ENCODE measurements at regions not wholly inside any gene's neighbourhood (a gene's known extent, or its start where the extent isn't known, plus 50 kb on each side); places are given as distances from the start of the nearest gene placed in this dataset.

DNA sequence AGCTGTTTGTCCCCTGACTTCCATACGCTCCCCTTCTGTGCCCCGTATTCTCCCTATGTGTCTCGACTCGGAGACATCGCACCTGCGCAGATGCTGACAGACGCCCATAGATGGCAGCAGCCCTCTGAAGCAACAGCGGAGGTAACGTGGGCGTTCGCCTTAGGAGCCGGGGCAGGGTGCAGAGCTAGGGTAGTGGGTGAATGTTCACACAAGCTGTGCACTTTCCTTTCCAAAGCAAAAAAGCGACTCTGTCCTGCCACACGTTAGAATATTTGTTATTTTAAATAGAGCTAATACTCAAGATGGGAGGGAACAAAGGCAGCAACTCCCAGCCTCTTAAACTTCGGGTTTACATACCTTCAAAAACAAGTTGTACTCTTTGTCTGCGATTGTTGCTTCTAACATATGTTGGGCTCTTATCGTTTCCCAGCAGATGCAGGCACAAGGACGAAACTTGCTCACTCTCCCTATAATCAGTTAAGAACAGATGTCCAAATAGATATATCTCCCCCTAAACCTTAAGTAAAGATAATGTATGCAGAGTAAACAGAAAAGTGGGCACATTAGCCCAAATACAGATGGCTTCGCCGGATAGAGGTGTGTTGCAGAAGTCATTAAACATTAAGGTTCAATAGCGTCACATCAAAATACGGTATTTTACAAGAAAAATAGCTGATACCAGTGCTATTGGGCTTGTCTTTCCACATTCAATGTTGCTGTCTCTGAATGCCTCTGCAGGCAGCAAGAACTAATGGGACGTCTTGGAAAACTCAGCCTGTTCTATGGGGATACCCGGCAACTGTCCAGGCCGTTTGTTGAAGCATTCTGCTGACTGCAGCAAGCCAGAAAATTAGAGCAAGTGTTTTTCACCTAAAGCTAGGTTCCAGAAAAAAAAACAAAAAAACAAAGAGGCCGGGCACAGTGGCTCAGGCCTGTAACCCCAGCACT, 340.3 kb upstream of the PRKCQ start:
- DNase-seq, result peak; percentile 82 to 86

DNA sequence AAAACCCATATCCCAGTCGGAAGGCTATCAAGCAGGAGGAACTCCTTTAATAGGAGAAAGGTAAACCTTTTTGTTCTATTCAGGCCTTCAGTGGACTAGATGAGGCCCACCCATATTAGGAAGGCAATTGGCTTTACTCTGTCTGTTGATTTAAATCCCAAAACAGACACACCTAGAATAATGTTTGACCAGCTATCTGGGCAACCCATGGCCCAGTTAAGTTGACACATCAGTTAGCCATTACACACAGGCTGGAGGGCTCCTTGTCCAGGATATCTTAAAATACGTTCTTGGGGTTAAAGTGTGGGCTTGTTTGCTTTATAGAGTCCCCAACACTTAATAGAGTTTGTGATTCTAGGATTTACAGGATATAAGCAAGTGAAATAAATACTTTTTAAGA, 339.0 kb upstream of the PRKCQ start:
- no peak for DNase-seq

DNA sequence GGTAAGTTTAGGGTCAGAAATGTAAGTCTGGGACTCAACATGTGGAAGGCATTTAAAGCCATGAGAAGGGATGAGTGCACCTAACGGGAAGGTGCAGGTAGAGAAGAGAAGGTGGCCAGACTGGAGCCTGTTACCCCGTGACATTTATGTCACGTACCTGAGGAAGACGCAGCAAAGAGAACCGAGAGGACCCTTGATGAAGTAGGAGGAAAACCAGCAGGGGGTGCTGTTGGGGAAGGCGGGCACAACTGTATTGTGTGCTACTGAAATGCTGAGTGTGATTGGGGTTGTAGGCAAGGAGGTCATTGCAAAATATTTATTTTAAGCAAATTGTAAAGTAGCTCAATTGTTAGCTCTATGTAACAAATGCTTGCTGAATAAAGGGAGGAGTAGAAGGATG, 338.2 kb upstream of the PRKCQ start:
- peak; percentile 67 to 76 for DNase-seq

DNA sequence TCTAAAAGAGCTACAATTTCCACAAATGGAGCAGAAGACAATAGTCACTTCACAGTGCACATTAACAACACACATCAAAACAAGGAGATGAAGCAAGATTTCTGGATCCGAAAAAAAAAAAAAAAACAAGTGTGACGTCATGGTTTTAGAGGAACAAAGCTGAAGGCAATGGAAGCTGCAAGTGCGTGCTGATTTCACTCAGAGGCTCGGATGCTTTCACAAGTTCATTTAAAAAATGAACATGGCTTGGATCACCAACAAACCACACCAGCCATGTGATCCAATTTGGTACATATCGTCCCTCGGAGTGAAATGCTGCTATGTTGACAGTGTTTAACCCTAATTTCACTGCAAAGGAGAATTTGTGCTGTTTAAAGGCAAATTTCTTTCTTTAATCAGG, 337.0 kb upstream of the PRKCQ start:
- no peak for DNase-seq

DNA sequence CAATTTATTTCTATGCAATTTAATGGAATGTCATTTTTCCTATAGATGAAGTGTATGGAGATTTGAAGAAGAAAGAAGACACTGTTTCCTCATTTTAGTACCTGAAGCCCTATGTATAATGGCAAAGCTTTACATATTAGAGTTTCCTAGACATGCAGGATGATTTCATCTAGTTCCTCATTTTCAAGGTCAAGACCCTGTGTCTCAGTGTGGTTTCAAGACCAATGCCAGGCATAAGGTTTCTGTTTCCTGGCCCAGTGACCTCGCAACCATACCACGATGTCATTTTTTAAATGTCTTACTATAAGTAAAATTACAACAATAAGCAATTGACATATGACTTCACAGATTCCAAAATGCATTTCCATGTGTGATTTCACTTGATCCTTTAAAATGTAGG, 336.5 kb upstream of the PRKCQ start:
- DNase-seq, result no peak

DNA sequence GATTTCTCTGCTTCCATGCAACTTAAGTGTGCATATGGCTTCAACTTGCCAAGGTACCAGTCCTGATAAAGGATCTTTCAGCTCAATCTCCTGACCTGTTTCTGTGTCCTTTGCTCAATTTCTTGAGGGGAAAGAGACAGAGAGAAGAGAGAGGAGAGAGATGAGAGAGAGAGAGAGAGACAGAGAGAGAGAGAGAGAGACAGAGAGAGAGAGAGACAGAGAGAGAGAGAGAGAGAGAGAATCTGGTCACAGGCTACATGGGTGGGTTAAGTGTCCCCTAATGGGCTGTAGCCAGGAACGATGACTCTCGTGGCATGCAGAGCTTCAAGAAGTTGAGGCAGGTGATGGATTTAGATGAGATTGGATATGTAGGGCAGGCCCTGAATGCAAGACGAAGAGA, 335.2 kb upstream of the PRKCQ start:
- no peak for DNase-seq

DNA sequence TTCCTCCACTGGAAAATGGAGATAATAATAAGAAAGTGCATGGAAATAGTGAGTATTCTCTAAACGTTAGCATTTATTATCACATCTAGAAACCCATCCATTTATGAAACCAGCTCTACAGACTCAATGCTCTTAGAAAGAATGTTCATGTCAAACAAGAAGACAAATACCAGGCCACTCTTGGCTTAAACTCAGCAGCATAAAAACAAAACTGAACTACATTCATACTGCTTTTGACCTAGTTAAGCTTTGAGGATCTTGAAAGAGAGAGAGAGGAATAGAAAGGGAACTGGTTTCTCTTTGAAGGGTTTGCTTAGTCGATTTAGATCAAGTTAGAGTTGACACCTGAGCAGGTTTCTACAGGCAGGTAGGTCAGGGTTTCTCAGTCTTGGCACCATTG, 332.9 kb upstream of the PRKCQ start:
- no peak for DNase-seq

DNA sequence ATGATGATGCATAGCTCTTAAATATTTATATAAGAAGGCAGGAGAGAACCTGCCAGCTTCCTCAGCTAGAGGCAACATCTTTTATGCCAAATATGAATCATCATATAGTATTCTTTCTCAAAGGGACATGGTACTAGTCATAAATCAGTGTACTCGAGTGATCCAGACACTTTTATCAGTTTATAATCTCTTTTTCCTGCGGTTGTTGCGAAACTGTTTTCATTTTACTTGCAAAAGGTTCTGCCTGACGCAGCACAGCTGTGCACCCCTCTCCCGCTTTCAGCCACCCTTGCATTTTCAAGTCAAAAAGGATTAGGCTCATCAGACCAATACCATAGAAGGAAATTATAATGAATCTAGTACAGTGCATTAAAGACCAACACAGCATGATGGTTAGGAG, 332.3 kb upstream of the PRKCQ start:
- DNase-seq, result no peak

DNA sequence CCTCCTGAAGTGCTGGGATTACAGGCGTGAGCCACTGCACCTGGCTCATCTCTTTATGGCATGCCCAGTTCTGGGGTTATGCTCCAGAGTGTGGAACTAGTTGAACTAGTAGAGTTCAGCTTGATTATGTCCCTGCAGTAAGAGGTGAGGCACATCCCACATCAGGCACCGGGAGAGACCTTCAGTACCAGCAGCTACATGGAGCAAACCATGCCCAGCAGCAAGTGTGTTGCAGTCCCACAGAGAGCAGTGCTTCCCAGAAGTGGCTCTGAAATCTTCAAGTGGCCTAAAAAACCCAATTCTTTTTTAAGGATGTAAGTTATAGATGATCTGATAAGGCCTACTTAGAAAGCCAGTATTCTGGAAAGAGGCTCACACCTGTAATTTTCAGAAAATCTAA, 331.9 kb upstream of the PRKCQ start:
- no peak for DNase-seq

DNA sequence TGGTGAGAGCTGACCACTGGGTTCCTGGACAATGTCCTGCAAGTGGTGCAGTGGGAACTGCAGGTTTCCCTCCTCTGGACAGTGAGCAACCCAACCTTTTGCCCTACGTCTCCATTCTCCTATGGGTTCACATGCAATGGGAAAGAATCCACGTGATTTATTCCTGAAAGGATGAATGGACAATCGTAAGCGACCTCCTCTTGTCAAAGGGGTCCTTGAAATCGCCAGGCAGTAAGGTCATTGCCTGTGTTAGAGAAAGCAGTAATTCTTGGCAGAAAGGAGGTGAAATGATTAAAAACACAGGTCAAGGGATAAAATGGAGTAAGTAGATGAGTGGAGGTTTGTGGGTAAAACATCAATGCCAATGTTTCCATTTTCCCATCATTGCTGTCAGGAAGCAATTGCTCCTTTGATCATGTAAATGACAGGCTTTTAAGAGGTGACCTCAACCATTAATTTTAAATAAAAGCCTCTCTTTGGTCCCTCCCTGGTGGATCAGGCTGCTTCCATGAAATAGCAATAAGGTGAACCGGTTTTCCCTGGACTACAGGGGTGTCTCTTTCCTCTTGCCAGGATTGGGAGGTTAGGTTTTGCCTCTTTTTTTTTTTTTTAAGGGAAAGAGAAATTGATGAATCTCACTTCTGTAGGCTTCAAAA, 330.0 kb upstream of the PRKCQ start:
- DNase-seq, result no peak

DNA sequence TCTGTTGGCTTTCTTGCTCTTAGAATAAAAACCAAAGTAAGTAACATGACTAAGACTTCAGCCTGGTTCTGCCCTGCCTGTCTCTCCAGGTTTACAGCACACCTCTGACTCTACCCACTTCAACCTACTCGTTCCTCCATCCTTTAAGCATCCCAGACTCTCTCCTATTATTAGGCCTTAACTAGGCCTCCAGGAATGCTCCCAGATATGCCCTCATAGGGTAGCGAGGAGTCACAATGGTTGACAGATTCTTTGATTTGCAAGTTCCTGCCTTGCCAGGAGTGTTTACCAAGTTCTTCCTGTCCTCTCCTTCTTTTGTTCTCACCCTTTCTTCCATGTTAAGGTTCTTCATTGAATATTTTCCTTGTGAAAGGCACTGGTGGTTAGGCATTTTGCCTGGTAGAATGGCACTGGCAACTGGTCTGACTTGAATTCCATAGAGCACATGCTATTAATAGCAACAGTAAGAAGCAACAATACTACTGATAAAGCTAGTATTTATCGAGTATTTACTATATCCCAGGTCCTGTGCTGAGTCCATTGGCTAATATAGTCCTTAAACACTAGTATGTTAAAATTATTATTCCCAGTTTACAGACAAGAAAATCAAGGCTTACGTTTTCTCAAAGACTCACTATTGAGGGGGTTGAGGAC, 327.9 kb upstream of the PRKCQ start:
- DNase-seq, result no peak

DNA sequence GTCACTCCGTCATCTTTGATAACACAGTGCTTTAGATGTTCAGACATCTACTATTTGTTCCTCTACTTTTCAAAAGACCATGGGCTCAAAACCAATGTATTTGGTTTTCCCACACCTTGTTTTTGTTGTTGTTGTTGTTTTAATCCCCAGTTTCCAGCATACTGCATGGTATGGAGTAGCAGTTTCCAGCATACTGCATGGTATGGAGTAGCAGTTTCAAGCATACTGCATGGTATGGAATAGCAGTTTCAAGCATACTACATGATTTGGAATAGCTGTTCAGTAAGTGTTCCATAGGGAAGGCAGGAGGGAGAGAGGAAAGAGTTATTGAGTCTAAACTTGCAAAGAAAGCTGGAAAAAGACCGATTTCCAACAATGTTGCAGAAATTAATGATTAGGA, 314.3 kb upstream of the PRKCQ start:
- DNase-seq, result no peak

DNA sequence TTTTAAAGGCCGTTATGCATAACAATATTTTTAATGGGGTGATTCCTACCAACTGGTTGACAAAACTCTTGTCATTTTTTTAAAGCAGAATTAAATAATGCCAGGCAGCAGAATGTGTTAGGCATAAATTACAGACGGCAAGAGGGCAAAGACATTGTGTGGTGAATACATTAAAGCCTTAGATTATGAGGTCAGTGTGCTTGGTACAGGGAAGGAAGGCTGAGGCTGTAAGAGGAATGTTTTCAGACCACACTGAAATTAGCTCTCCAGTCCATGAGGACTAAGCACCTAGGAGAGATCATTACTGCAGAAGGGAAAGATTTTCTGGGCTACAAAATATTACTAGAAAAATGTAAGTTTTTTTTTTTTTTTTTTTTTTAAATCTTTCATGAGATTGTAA, 312.8 kb upstream of the PRKCQ start:
- no peak for DNase-seq

DNA sequence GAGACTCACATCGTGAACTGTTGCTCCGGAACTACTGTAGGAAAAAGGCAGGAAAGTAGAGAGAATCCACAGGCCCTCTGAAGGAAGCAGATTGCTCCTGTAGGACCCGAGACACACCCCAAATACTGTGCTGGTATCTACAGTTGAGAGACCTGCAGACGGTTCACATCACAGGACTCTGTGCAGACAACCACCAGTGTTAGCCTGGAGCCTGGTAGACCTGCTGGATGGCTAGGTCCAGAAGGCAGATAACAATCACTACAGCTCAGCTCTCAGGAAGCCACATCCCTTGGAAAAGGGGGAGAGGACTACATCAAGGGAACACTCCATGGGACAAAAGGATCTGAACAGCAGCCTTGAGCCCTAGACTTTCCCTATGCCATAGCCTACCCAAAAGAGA, 311.8 kb upstream of the PRKCQ start:
- DNase-seq, result no peak

DNA sequence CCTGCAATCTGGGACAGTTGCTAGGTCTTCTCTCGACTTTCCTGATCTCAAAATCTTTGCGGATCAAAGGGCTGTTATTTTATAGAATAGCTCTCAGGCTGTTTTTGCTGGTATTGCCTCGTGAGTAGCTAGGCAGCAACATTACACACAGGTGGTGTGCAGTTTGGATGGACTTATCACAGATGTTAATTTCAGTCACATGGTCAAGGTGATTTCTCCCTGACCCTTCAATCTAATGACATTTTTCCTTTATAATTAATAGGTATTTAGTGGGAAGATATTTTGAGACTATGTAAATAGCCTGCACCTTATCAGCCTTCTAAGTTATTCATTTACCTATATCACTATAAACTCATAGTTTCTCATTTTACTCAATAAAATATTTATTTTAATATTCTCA, 309.6 kb upstream of the PRKCQ start:
- no peak for DNase-seq

DNA sequence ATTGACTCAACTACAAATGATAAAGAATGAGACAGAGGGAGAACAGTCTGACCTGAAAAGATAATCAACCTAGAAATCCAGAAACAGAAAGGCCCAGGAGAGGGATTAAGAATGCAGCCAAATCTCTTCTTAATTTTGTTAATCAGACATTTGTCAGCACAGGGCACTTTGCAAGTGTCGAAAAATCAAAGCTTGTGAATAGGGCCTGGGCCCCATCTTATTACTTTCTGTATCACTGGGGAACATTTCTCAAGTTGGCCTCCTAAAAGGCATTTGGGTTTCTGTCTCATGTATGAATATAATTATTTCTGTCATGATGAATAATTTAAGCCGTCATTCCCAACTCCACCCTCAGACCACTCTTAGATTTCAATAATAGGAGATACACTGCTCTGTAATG, 308.4 kb upstream of the PRKCQ start:
- no peak for DNase-seq

DNA sequence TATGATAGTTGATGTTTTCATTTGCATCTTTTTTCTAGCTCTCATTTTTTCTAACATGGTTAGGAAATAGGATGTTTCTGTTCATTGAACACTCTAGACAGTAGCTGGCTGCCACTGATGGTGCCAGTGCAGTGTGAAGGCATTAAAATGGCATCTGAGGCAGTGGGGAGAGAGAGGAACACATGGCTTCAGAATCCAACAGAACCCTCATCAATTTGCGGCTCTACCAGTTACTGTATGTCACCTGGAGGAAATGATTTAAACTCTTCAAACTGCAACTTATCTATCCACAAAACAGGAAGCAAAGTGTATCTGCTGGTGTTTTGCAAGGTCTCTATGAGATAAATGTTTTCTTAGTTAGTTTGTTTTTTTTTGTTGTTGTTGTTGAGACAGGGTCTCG, 305.2 kb upstream of the PRKCQ start:
- no peak for DNase-seq

DNA sequence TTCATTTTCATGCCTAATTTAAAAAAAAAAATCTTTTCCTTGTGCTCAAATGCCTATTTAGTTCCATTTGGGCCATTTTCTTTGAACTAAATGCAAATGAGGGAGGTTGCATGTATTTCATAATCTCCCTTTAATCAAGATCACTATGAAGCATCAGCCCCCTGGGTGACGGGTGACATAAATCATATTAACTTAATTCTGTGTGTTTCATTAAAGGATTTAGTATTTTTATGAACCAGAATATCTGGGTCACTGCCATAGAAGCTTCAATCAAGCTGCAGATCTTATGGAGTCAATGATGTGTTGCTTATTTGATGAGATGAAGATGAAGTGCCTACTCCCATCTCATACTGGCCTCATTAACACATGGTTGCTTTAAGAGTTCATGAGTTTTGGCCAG, 301.9 kb upstream of the PRKCQ start:
- no peak for DNase-seq

DNA sequence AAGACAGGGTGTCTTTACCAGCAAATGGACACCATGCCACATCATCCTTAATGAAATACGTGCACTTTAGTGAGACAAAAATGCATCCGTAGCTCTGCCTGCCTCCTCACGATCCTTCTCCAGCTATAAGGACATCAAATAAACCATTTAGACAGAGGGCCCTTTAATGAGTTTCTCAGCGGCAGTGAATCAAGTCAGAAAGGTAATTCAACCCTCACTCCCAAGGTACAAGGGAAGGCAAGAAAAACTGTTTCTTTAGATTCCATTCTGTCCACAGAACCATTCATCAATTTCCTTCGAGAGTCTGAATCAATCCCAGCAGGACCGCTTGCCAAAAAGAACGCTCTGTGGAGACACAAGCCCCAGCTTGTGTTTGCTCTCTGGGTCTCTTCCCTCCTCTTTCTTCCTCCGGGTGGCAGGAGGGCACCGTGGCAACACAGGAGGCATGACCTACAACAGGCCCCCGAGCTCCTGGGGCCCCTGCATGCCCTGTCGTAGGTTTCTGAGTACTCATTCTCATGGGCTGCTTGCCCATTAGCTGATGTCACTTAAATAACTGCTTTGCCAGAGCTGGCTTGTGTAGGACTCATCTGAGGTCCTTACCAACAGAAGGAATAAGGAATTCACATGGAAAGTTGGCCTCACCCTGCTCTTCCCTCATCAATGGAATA, 297.8 kb upstream of the PRKCQ start:
- DNase-seq, result no peak

DNA sequence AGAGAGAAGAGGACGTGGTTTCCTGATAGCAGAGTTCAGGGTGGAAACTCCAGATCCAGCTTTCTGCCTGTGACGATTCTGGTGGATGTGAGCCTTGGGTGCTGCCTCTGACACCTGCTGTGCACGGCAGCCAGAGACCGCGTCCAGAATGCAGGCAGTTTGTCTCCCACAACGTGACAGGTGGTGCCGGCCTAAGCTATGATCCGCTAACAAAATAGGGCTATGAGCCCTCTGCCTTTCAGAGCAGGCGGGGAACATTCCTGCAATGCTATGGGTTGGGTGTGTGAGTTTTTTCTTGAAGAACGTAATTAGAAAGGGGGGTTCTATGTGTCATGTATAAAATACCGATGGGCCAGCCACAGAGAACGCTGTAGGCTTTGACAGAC, 297.3 kb upstream of the PRKCQ start:
- no peak for DNase-seq

DNA sequence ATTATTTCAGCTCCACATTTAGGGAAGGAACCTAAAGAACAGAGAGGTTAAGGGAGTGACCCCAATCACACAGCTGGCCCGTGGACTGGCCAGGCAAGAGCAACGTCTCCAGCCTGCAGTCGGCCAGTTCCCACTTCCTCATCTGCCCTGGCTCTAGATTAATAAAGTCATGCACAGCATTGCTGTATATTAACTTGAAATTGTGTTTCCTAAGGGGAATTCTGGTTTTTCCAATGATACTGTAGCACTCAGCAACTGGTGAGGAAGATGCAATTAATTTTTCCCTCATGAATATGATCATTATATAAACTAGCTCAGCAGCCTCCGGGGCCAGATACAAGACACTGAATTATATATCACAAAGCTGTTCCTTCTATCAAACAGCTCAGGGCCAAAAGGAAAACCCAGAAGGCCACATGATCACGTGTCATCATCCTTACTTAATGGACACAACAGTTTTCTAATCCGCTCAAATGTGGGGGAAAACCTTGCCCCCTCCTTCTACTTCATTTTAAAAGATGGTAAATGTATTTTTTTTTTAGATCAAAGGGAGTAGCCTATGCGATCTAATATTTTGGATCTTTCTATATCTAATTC, 295.3 kb upstream of the PRKCQ start:
- no peak for DNase-seq

DNA sequence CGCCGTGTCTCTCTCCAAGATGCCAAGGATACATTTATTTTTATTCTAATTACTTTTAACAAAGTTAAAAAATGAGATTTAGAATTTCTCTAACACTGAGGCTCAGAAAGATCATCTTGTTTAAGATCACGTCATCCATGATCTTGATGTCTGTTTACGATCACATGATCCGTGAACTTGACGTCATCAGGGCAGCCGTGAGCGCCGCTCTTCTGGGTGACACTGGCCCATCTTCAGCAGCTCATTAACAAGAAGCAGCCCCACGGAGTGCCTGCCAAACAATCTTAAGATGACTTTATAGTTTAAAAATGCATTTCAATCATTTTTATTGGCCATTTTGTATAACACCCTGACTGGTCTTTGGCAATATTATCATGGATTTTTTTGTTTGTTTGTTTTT, 291.1 kb upstream of the PRKCQ start:
- DNase-seq, result no peak

Measured in activated CD4-positive, alpha-beta T cell treated with anti-CD3 and anti-CD28 coated beads, Interleukin-2, amount 50 U/mL, for 4 hours (primary cell).